Endothelial cell of umbilical vein (primary cell): ENCODE measurements at regions not wholly inside any gene's neighbourhood (a gene's known extent, or its start where the extent isn't known, plus 50 kb on each side); places are given as distances from the start of the nearest gene placed in this dataset.

Experiments
- CTCF ChIP-seq, 2 donors: IDR thresholded peaks; 1 replicate in 1 of 2; 2 replicates in 1 of 2; pipeline ENCODE4 v1.5.1; 2011; ENCODE audit warnings: low read length in 2 of 2, mild to moderate bottlenecking in 2 of 2, moderate library complexity in 2 of 2, control low read depth in 1 of 2, inconsistent platforms in 1 of 2, low read depth in 1 of 2; ENCODE audit not compliant: insufficient read depth in 1 of 2; ENCODE audit errors: extremely low read depth in 1 of 2
- EZH2 ChIP-seq: IDR thresholded peaks from 2 replicates; pipeline ENCODE4 v1.6.1; 2012; ENCODE audit warnings: borderline replicate concordance, low read depth, mild to moderate bottlenecking, moderate library complexity, low read length, inconsistent platforms; ENCODE audit not compliant: severe bottlenecking
- FOS ChIP-seq: IDR thresholded peaks from 2 replicates; pipeline ENCODE4 v1.6.1; 2011; ENCODE audit warnings: mild to moderate bottlenecking, low read length, moderate library complexity, borderline replicate concordance; ENCODE audit not compliant: insufficient read depth
- GATA2 ChIP-seq: IDR thresholded peaks from 2 replicates; pipeline ENCODE4 v1.7.0; 2011; ENCODE audit warnings: low read depth, mild to moderate bottlenecking, moderate library complexity, mixed read lengths, low read length; ENCODE audit not compliant: insufficient read length, insufficient read depth
- JUN ChIP-seq: IDR thresholded peaks from 2 replicates; pipeline ENCODE4 v1.6.1; 2011; ENCODE audit warnings: borderline replicate concordance, low read depth; ENCODE audit not compliant: insufficient read length, insufficient read depth
- MYC ChIP-seq: IDR thresholded peaks from one replicate; pipeline ENCODE4 v1.6.1; 2011; ENCODE audit warnings: mild to moderate bottlenecking, low read depth, low read length
- POLR2A ChIP-seq: IDR thresholded peaks from 2 replicates; pipeline ENCODE4 v1.6.1; 2012; ENCODE audit warnings: low read depth, mild to moderate bottlenecking, control low read depth, low read length
- POLR2AphosphoS5 ChIP-seq: IDR thresholded peaks from 2 replicates; pipeline ENCODE4 v1.6.1; 2012; ENCODE audit warnings: low read depth, mild to moderate bottlenecking, control low read depth, low read length, moderate library complexity; ENCODE audit not compliant: insufficient read depth
- TF ChIP-seq, protein P1 (sequence below): IDR thresholded peaks from 2 replicates; pipeline ENCODE4 v1.6.1; 2011; ENCODE audit not compliant: insufficient read depth, insufficient read length

DNA sequence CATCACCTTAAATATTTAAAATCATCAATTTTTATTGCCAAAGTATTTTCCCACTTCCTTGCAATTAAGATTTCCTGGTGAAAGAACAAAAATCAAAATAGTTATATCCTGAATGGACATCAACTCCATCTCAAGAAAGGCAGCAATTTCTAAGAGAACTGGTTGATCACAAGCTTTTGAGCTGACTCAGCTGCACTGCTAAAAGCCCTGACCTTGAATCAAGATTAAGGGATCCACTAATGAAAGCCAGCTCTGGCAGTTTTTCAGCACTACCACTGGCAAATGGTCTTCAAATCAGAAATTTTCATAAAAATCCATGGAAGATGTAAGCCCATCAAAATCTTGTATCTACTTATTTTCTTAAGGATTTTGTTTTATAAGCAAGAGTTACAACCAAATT is 123.4 kb downstream of the SLC6A15 start:
- no peak for TF ChIP-seq CTCF (IDR thresholded peaks at IDR 0.05; ENCODE audit: extremely low read depth in 1 of 2, insufficient read depth in 1 of 2, low read depth in 1 of 2, low read length in 2 of 2)
- TF ChIP-seq, protein P1, sequence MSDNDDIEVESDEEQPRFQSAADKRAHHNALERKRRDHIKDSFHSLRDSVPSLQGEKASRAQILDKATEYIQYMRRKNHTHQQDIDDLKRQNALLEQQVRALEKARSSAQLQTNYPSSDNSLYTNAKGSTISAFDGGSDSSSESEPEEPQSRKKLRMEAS, result no peak
- no peak for TF ChIP-seq POLR2AphosphoS5
- TF ChIP-seq POLR2A, result no peak
- no peak for TF ChIP-seq EZH2
- no peak for TF ChIP-seq GATA2
- no peak for TF ChIP-seq MYC
- TF ChIP-seq FOS, result no peak
- no peak for TF ChIP-seq JUN
